ENCODE measurements at regions not wholly inside any gene's neighbourhood (a gene's known extent, or its start where the extent isn't known, plus 50 kb on each side); places are given as distances from the start of the nearest gene placed in this dataset.

- Histone ChIP-seq H3K27ac (ENCODE audit: insufficient read length, low read depth, low read length) (no peak overlapping the region), H3K79me1 (ENCODE audit: insufficient read depth, low read depth, low read length, poor library complexity, severe bottlenecking) (no peaks in the 10 kb centered on the region), H3K79me2 (ENCODE audit: insufficient read depth, low read length) (no peaks in the 10 kb centered on the region), H2BK20ac (ENCODE audit: low read depth, low read length, poor library complexity, severe bottlenecking) (no peak overlapping the region), H2BK15ac (ENCODE audit: low read depth, low read length) (no peak overlapping the region), H2BK12ac (ENCODE audit: insufficient read length, low read depth, low read length) (no peak overlapping the region), H2BK5ac (ENCODE audit: insufficient read length, low read length) (no peak overlapping the region), H3K27me3 (ENCODE audit: insufficient read depth, low read length) (no peaks in the 10 kb centered on the region), H3K14ac (ENCODE audit: insufficient read depth, low read length) (no peak overlapping the region), H3K23ac (ENCODE audit: insufficient read length, low read depth, low read length) (no peak overlapping the region), H3K18ac (ENCODE audit: insufficient read length, low read depth, low read length) (no peak overlapping the region), H4K8ac (replicated peaks; ENCODE audit: insufficient read length, low read depth, low read length) (no peak overlapping the region), H3K56ac (ENCODE audit: insufficient read length, low read depth, low read length) (no peak overlapping the region), H3K4ac (ENCODE audit: low read depth, low read length) (no peak overlapping the region), H3K9ac (ENCODE audit: extremely low read depth, insufficient read length, low read length) (no peak overlapping the region), H3K9me3 (ENCODE audit: control insufficient read depth, low read depth, low read length) (no peaks in the 10 kb centered on the region), H2AFZ (ENCODE audit: low read length) (no peak overlapping the region), H3K23me2 (ENCODE audit: insufficient read length, low read depth, low read length, poor library complexity, severe bottlenecking) (no peaks in the 10 kb centered on the region), H3T11ph (ENCODE audit: low read length) (no peak overlapping the region), H3K4me1 (ENCODE audit: insufficient read depth, low read length) (peaks cover 5% of the 10 kb centered on the region; the same call in 1 of the 2 replicates), H3K4me2 (ENCODE audit: insufficient read depth, insufficient read length, low read length) (no peak overlapping the region), H4K20me1 (ENCODE audit: control insufficient read depth, insufficient read depth, insufficient read length) (no peaks in the 10 kb centered on the region), H2BK120ac (ENCODE audit: low read depth, low read length, poor library complexity, severe bottlenecking) (no peak overlapping the region), H2AK5ac (ENCODE audit: insufficient read length, low read length) (no peak overlapping the region), H4K5ac (ENCODE audit: insufficient read length, low read depth, low read length) (no peak overlapping the region), H4K91ac (ENCODE audit: insufficient read length, low read depth, low read length) (no peak overlapping the region)
- no peak for TF ChIP-seq CTCF (conservative IDR thresholded peaks at IDR 0.05)
- Mint-ChIP-seq H3K9me3 (peaks cover 0 to 3% of the 10 kb centered on the region in 2 experiments; a peak in 1 of 5 replicates), H3K4me3 (no peak overlapping the region), H3K4me1 (peaks cover 14 to 18% of the 10 kb centered on the region in 2 experiments), H3K27me3 (ENCODE audit: low read depth) (no peaks in the 10 kb centered on the region), H3K27ac (no peak overlapping the region), H3K36me3 (ENCODE audit: insufficient read depth in 1 of 3, low read depth in 3 of 3) (peaks cover 0 to 9% (median 7%) of the 10 kb centered on the region in 3 experiments; a peak in 4 of 7 replicates)
- no peak for DNase-seq
- WGBS (ENCODE audit: extremely low coverage, insufficient read length, low lambda C conversion rate), result no CpG with 5 or more reads among the region's 2 CpGs
Observed at GRCh38 chr15:81947548-81947947, 98.3 kb downstream of the MEX3B start.

Data from H9 (cell line).